Stimulated activated memory B cell treated with anti-CD40 and anti-IgM and Interleukin-4, amounts not matched to agents 10 μg/mL and 1 μg/mL and 100 μg/mL, for 72 hours (primary cell): ENCODE measurements at regions not wholly inside any gene's neighbourhood (a gene's known extent, or its start where the extent isn't known, plus 50 kb on each side); places are given as distances from the start of the nearest gene placed in this dataset.

Experiments used
- ATAC-seq: fragments of 150-1000 bp; cut with Tn5 transposase; 2 replicates; pipeline ENCODE4 v1.10.0; 2021
- H3K27ac Mint-ChIP-seq: one replicate; pipeline ENCODE4 v1.8.0; 2022; ENCODE audit warnings: mild to moderate bottlenecking, mixed read lengths
- H3K27me3 Mint-ChIP-seq: one replicate; pipeline ENCODE4 v1.8.0; 2022; ENCODE audit warnings: mixed read lengths
- H3K36me3 Mint-ChIP-seq: one replicate; pipeline ENCODE4 v1.8.0; 2022; ENCODE audit warnings: mixed read lengths
- H3K4me1 Mint-ChIP-seq: one replicate; pipeline ENCODE4 v1.8.0; 2022; ENCODE audit warnings: mixed read lengths
- H3K4me3 Mint-ChIP-seq: one replicate; pipeline ENCODE4 v1.8.0; 2022; ENCODE audit warnings: mild to moderate bottlenecking, moderate library complexity, mixed read lengths
- H3K9me3 Mint-ChIP-seq: one replicate; pipeline ENCODE4 v1.8.0; 2022; ENCODE audit warnings: mixed read lengths

- no peak overlapping the region for H3K27ac Mint-ChIP-seq
- no peaks in the 10 kb centered on the region for H3K27me3 Mint-ChIP-seq
- H3K4me3 Mint-ChIP-seq, result no peak overlapping the region
- no peak for ATAC-seq
- H3K36me3 Mint-ChIP-seq, result no peaks in the 10 kb centered on the region
- no peaks in the 10 kb centered on the region for H3K4me1 Mint-ChIP-seq
- H3K9me3 Mint-ChIP-seq, result peaks cover 6% of the 10 kb centered on the region
Measured at GRCh38 chr13:57784633-57785032, 153.1 kb downstream of the PCDH17 start.

- Mint-ChIP-seq H3K36me3 (no peaks in the 10 kb centered on the region), H3K4me3 (no peak overlapping the region), H3K27ac (no peak overlapping the region), H3K9me3 (peaks cover 3% of the 10 kb centered on the region), H3K4me1 (no peaks in the 10 kb centered on the region), H3K27me3 (no peaks in the 10 kb centered on the region)
- ATAC-seq, result no peak
Measured at GRCh38 chr13:57787058-57787791, 155.7 kb downstream of the PCDH17 start.

- H3K27me3 Mint-ChIP-seq, result no peaks in the 10 kb centered on the region
- no peaks in the 10 kb centered on the region for H3K4me1 Mint-ChIP-seq
- no peaks in the 10 kb centered on the region for H3K36me3 Mint-ChIP-seq
- no peak overlapping the region for H3K4me3 Mint-ChIP-seq
- H3K27ac Mint-ChIP-seq, result no peak overlapping the region
- no peaks in the 10 kb centered on the region for H3K9me3 Mint-ChIP-seq
- no peak for ATAC-seq
Measured at GRCh38 chr13:57799624-57800023, 168.1 kb downstream of the PCDH17 start.

DNA sequence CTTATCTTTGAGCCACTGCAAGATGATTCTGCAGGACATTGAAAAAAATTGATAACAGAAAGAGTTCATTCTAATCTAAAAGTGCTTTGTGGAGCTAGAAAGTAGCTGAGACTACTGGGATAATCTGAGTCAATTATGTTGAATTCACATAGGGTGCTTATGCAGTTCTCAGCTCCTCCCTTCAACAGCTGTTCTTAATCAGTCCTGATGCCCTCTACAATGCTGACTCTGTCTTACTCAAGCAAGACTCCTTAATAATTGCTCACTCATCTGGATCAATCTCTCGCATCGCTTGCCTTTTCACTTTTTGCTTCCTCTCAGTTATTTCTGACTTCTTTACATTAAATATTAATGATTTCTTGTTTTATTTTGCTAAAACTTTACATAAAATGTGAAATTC lies 182.1 kb downstream of the PCDH17 start:
- Mint-ChIP-seq H3K36me3 (no peaks in the 10 kb centered on the region), H3K4me3 (no peak overlapping the region), H3K9me3 (peaks cover 19% of the 10 kb centered on the region), H3K27me3 (no peaks in the 10 kb centered on the region), H3K27ac (no peak overlapping the region), H3K4me1 (no peaks in the 10 kb centered on the region)
- ATAC-seq, result no peak

- Mint-ChIP-seq H3K27ac (no peak overlapping the region), H3K4me3 (no peak overlapping the region), H3K36me3 (no peaks in the 10 kb centered on the region), H3K9me3 (peaks cover 14% of the 10 kb centered on the region), H3K27me3 (no peaks in the 10 kb centered on the region), H3K4me1 (no peaks in the 10 kb centered on the region)
- ATAC-seq, result no peak
Measured at GRCh38 chr13:57815600-57815999, 184.1 kb downstream of the PCDH17 start.

DNA sequence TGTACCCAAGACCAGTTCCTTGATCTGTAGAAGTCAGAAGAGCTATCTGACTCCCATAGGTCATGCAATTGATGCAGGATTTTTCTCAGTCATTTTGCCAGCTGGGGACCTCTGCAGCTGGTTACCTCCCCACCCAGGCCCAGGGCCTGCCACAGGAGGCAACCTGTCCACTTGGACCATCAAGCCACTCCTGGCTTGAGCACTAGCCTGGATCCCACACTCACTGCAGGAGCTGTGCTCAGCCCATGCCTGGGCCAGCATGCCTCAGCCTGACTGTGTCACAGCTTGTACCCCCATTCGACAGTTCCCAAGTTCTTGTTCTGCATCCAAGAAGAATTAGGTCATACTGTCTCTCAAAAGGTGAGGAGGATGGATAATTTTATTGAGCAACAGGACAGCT lies 189.4 kb downstream of the PCDH17 start:
- H3K36me3 Mint-ChIP-seq, result no peaks in the 10 kb centered on the region
- no peak overlapping the region for H3K4me3 Mint-ChIP-seq

DNA sequence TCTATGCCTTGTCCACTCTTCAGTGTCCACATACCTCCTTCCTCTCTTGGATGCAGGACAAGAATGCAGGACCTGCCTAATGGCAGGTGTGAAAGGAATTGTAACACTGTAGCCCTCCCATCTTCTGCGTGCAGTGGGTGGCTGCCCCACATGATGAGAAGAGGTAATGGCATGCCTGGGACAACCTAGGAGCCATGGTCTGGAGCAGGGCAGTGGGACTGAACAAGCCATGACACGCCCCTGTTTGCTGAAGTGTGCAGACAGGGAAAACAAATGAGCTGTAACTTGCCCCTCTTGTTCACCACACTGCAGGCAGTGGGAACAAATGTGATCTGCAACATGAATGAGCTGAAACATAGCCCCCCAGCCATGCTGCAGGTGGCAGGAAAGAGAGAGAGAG lies 192.2 kb downstream of the PCDH17 start:
- H3K9me3 Mint-ChIP-seq, result peaks cover 11% of the 10 kb centered on the region
- H3K27me3 Mint-ChIP-seq, result no peaks in the 10 kb centered on the region
- no peak for ATAC-seq
- H3K4me3 Mint-ChIP-seq, result no peak overlapping the region
- no peak overlapping the region for H3K27ac Mint-ChIP-seq
- no peaks in the 10 kb centered on the region for H3K4me1 Mint-ChIP-seq
- no peaks in the 10 kb centered on the region for H3K36me3 Mint-ChIP-seq

More for the DNA sequence above, 189.4 kb downstream of the PCDH17 start:
- Mint-ChIP-seq H3K27ac (no peak overlapping the region), H3K9me3 (peaks cover 10% of the 10 kb centered on the region), H3K4me1 (no peaks in the 10 kb centered on the region), H3K27me3 (no peaks in the 10 kb centered on the region)
- peak; percentile 51 for ATAC-seq

DNA sequence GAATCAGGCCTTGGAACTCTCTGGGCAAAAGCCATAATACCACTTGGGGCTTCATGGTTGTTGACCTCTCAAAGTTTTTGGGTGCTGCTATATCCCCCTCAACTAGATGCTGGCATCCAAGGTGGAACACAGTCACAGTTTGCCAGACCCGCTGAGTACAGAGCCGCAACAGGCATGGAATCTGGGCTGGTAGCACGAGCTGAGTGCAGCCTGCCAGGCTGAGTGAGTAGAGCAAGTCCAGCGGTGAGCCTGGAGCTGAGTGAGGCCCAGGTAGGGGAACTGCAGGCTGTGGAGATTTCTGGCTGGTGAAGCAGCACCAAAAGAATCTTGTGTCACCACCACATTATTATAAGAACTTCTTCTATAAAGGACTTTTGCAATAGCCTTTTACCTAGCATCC lies 192.6 kb downstream of the PCDH17 start:
- Mint-ChIP-seq H3K27ac (no peak overlapping the region), H3K36me3 (no peaks in the 10 kb centered on the region)

DNA sequence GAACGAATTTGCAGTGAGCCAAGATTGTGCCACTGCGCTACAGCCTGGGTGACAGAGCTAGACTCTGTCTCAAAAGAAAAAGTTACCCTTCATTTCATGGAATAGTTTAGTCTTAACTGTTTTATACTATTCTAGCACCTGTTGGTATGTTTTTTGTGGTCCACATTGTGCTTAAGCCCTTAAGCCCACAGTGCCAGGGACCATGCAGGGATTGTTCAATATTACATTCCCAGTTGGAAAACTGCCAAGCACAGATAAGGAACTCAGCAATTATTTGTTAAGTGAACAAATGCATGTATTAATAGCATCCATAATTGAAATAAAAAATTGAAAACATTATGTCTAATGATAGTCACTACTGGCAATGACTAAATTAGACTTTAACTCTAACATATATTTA lies 193.5 kb downstream of the PCDH17 start:
- Mint-ChIP-seq H3K27ac (no peak overlapping the region), H3K4me1 (no peaks in the 10 kb centered on the region), H3K4me3 (no peak overlapping the region), H3K9me3 (peaks cover 11% of the 10 kb centered on the region), H3K36me3 (no peaks in the 10 kb centered on the region), H3K27me3 (no peaks in the 10 kb centered on the region)
- ATAC-seq, result no peak

More for the DNA sequence above, 192.6 kb downstream of the PCDH17 start:
- Mint-ChIP-seq H3K4me1 (no peaks in the 10 kb centered on the region), H3K27me3 (no peaks in the 10 kb centered on the region), H3K9me3 (peaks cover 12% of the 10 kb centered on the region), H3K4me3 (no peak overlapping the region)
- no peak for ATAC-seq

DNA sequence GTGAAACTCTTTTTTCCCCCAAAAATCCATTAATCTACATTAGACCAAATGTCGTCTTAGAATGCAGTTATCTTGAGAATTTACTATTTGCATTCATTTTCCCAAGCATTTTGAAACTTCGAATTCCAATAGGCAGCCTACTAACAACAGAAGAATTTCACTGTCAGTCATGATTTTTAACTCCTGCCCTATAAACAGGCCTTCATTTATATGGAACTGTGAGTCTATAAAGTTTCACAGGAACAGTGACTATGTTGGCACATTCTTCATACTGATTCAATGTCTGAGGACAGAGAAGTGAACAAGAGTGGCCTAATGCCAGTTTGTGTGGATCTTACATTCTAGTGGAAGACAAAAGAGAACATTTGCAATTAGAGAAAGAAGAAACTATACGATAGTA lies 198.0 kb downstream of the PCDH17 start:
- Mint-ChIP-seq H3K36me3 (no peaks in the 10 kb centered on the region), H3K27me3 (no peaks in the 10 kb centered on the region), H3K4me3 (no peak overlapping the region), H3K9me3 (peaks cover 13% of the 10 kb centered on the region), H3K27ac (no peak overlapping the region), H3K4me1 (no peaks in the 10 kb centered on the region)
- ATAC-seq, result no peak

DNA sequence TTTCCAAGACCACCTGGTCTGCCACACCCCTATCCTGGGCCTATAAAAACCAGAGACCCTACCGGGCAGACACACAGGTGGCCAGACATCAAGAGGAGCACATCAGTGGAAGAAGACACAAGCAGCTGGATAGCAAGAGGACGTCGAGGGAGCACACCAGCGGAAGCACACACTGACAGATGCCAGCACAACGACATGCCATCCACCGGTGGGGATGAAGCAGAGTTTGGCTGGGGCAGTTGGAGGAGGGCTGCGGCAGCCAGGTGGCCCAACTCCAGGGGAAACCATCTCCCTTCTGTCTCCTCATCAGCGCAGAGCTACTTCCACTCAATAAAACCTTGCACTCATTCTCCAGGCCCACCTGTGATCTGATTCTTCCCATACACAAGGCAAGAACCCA lies 200.6 kb downstream of the PCDH17 start:
- Mint-ChIP-seq H3K27ac (no peak overlapping the region), H3K4me3 (no peak overlapping the region), H3K36me3 (no peaks in the 10 kb centered on the region), H3K9me3 (peaks cover 13% of the 10 kb centered on the region), H3K27me3 (no peaks in the 10 kb centered on the region), H3K4me1 (no peaks in the 10 kb centered on the region)
- ATAC-seq, result no peak

DNA sequence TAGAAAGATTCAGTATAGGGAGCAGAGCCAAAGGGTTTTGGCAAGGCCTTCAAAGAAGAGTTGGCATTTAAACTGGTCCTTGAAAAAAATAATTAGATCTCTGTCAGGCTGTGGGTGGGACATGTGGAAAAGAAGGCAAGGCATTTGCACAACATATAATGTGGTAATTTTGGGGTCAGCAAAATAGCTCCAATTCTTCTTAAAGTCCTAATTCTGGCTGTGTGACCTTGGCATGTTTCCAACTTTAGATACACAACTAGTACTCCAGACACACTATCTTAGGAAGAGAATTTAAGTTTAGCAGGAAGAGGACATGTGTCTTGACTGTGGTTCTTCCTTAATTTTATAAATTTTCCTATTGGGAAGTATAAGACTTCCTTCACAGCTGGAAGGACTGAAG lies 206.3 kb downstream of the PCDH17 start:
- ATAC-seq, result no peak
- H3K9me3 Mint-ChIP-seq, result peaks cover 3% of the 10 kb centered on the region

GRCh38 chr13:57843521-57843920 lies 212.0 kb downstream of the PCDH17 start:
- H3K27me3 Mint-ChIP-seq, result no peaks in the 10 kb centered on the region

More for the DNA sequence above, 206.3 kb downstream of the PCDH17 start:
- no peaks in the 10 kb centered on the region for H3K4me1 Mint-ChIP-seq
- H3K27me3 Mint-ChIP-seq, result no peaks in the 10 kb centered on the region
- H3K27ac Mint-ChIP-seq, result no peak overlapping the region
- H3K36me3 Mint-ChIP-seq, result no peaks in the 10 kb centered on the region
- no peak overlapping the region for H3K4me3 Mint-ChIP-seq

DNA sequence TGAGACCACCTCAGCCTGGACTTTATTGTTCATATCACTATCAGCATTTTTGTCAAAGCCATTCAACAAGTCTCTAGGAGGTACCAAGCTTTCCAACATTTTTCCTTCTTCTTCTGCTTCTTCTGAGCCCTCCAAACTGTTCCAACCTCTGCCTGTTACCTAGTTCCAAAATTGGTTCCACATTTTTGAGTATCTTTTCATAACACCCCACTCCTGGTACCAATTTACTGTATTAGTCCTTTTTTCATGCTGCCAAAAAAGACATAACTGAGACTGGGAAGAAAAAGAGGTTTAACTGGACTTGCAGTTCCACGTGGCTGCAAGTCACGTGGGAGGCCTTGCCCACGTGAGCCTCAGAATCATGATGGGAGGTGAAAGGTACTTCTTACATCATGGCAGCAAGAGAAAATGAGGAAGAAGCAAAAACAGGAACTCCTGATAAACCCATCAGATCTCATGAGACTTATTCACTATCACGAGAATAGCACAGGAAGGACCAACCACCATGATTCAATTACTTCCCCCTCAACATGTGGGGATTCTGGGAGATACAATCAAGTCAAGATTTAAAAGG lies 215.1 kb downstream of the PCDH17 start:
- Mint-ChIP-seq H3K4me3 (no peak overlapping the region), H3K36me3 (no peaks in the 10 kb centered on the region), H3K9me3 (peaks cover 12% of the 10 kb centered on the region), H3K27me3 (no peaks in the 10 kb centered on the region), H3K27ac (no peak overlapping the region), H3K4me1 (no peaks in the 10 kb centered on the region)
- no peak for ATAC-seq

More at GRCh38 chr13:57843521-57843920, 212.0 kb downstream of the PCDH17 start:
- Mint-ChIP-seq H3K4me1 (no peaks in the 10 kb centered on the region), H3K27ac (no peak overlapping the region), H3K36me3 (no peaks in the 10 kb centered on the region), H3K9me3 (peaks cover 12% of the 10 kb centered on the region), H3K4me3 (no peak overlapping the region)
- ATAC-seq, result no peak

- H3K4me3 Mint-ChIP-seq, result no peak overlapping the region
- H3K4me1 Mint-ChIP-seq, result no peaks in the 10 kb centered on the region
- peaks cover 2% of the 10 kb centered on the region for H3K9me3 Mint-ChIP-seq
- no peak overlapping the region for H3K27ac Mint-ChIP-seq
- no peaks in the 10 kb centered on the region for H3K27me3 Mint-ChIP-seq
- H3K36me3 Mint-ChIP-seq, result no peaks in the 10 kb centered on the region
- no peak for ATAC-seq
Measured at GRCh38 chr13:57857945-57858344, 226.4 kb downstream of the PCDH17 start.

- Mint-ChIP-seq H3K4me3 (no peak overlapping the region), H3K9me3 (peaks cover 2% of the 10 kb centered on the region), H3K4me1 (no peaks in the 10 kb centered on the region), H3K36me3 (no peaks in the 10 kb centered on the region), H3K27me3 (no peaks in the 10 kb centered on the region), H3K27ac (no peak overlapping the region)
- no peak for ATAC-seq
Measured at GRCh38 chr13:57858376-57858775, 226.8 kb downstream of the PCDH17 start.
